ENCODE measurements at regions not wholly inside any gene's neighbourhood (a gene's known extent, or its start where the extent isn't known, plus 50 kb on each side); places are given as distances from the start of the nearest gene placed in this dataset.

DNA sequence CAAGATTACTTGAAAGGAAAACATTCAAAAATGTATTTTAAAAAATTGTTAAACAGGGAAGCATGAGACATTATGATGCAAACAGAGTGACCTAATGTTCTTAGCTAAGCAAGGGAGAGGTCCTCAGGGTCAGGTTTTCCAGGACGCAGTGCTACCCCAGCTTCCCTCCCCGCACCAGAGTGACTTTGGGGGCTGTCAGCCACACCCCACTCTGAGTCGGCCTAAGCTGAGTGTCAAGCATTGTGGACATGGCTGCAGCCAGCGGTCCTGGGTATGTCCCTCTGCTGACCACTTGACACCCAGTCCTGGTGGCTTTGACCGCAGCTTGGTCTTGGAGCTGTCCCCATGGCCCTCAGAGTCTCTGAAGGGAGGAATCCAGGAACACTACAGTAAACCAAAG lies 54.9 kb upstream of the CD93 start:
- TF ChIP-seq POLR2AphosphoS5 (IDR thresholded peaks at IDR 0.05; ENCODE audit: borderline replicate concordance, low read depth, low read length) = no peak
- TF ChIP-seq EZH2 (IDR thresholded peaks at IDR 0.05) = no peak

All from SK-N-MC (cell line).